ENCODE measurements at regions not wholly inside any gene's neighbourhood (a gene's known extent, or its start where the extent isn't known, plus 50 kb on each side); places are given as distances from the start of the nearest gene placed in this dataset.

DNA sequence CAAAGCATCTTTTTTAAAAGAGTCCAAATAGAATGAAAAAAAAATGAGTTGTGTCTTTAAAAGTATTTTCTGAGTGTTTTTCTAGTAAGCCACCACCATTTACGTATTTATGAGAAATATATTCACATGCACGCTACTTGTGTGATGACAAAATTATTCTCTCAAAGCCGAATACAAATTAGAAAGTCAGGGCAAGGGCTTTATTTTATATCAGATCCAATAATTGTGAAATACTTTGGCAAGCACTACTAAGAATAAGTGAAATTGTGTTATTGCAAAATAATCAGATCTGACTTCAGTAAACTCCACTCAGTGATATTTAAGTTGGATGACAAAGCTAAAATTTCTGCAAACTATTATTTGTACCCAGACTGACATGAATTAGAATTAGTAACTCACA lies 589.3 kb upstream of the KCNMB2 start:
- TF ChIP-seq, protein P1, sequence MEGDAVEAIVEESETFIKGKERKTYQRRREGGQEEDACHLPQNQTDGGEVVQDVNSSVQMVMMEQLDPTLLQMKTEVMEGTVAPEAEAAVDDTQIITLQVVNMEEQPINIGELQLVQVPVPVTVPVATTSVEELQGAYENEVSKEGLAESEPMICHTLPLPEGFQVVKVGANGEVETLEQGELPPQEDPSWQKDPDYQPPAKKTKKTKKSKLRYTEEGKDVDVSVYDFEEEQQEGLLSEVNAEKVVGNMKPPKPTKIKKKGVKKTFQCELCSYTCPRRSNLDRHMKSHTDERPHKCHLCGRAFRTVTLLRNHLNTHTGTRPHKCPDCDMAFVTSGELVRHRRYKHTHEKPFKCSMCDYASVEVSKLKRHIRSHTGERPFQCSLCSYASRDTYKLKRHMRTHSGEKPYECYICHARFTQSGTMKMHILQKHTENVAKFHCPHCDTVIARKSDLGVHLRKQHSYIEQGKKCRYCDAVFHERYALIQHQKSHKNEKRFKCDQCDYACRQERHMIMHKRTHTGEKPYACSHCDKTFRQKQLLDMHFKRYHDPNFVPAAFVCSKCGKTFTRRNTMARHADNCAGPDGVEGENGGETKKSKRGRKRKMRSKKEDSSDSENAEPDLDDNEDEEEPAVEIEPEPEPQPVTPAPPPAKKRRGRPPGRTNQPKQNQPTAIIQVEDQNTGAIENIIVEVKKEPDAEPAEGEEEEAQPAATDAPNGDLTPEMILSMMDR (IDR thresholded peaks at IDR 0.05): no peak
- TF ChIP-seq POLR2A (IDR thresholded peaks at IDR 0.05): no peak

Measured in heart left ventricle (tissue), 13 donors.